Neural cell (in vitro differentiated cells): ENCODE measurements at regions not wholly inside any gene's neighbourhood (a gene's known extent, or its start where the extent isn't known, plus 50 kb on each side); places are given as distances from the start of the nearest gene placed in this dataset.

ENCODE experiments used
- H2AFZ ChIP-seq: fragments of 200-600, 300-800 bp; sonication (generic), shearing (Covaris generic); 2 replicates; pipeline ENCODE4 v1.6.0; 2014; ENCODE audit warnings: low read depth, mild to moderate bottlenecking, antibody characterized with exemption, low read length, moderate library complexity
- H3F3A ChIP-seq: fragments of 200-600 bp; shearing (Covaris generic); 2 replicates; pipeline ENCODE4 v1.6.1; 2016; ENCODE audit warnings: mild to moderate bottlenecking, moderate library complexity, mixed read lengths, antibody characterized with exemption, low read length; ENCODE audit not compliant: insufficient read depth, poor library complexity, severe bottlenecking
- H3K27ac ChIP-seq: fragments of 200-600, 300-800 bp; sonication (generic), shearing (Covaris generic); 2 replicates; pipeline ENCODE4 v1.5.1; 2014; ENCODE audit warnings: mild to moderate bottlenecking, low read length, moderate library complexity
- H3K27me3 ChIP-seq: fragments of 300-800, 200-600 bp; sonication (generic), shearing (Covaris generic); 2 replicates; pipeline ENCODE4 v1.6.0; 2014; ENCODE audit warnings: mild to moderate bottlenecking, low read depth, low read length, moderate library complexity; ENCODE audit not compliant: insufficient read depth
- H3K36me3 ChIP-seq: fragments of 300-800, 200-600 bp; sonication (generic), shearing (Covaris generic); 2 replicates; pipeline ENCODE4 v1.5.1; 2014; ENCODE audit warnings: mild to moderate bottlenecking, antibody characterized with exemption, low read length, moderate library complexity; ENCODE audit not compliant: insufficient read depth
- H3K4me2 ChIP-seq: fragments of 300-800, 200-600 bp; sonication (generic), shearing (Covaris generic); 2 replicates; pipeline ENCODE4 v1.6.0; 2014; ENCODE audit warnings: mild to moderate bottlenecking, low read length
- H3K4me3 ChIP-seq: fragments of 300-800, 200-600 bp; sonication (generic), shearing (Covaris generic); 2 replicates; pipeline ENCODE4 v1.5.1; 2014; ENCODE audit warnings: mild to moderate bottlenecking, low read length, moderate library complexity
- H3K79me2 ChIP-seq: fragments of 200-600 bp; shearing (Covaris generic); replicated peaks from 2 replicates; pipeline ENCODE4 v1.6.0; 2014; ENCODE audit warnings: mild to moderate bottlenecking, low read length, moderate library complexity; ENCODE audit not compliant: insufficient read depth
- H3K9ac ChIP-seq: fragments of 300-800, 200-600 bp; sonication (generic), shearing (Covaris generic); 2 replicates; pipeline ENCODE4 v1.6.1; 2016; ENCODE audit warnings: mild to moderate bottlenecking, low read length, mixed read lengths
- H3K9me2 ChIP-seq: fragments of 200-600 bp; shearing (Covaris generic); 2 replicates; pipeline ENCODE4 v1.6.1; 2016; ENCODE audit warnings: mild to moderate bottlenecking, low read length, mixed read lengths; ENCODE audit not compliant: insufficient read depth
- H3K9me3 ChIP-seq: fragments of 200-600, 300-800 bp; sonication (generic), shearing (Covaris generic); 2 replicates; pipeline ENCODE4 v1.6.1; 2016; ENCODE audit warnings: mild to moderate bottlenecking, mixed run types, low read length, moderate library complexity, mixed read lengths
- H4K20me1 ChIP-seq: fragments of 200-600 bp; shearing (Covaris generic); 2 replicates; pipeline ENCODE4 v1.6.1; 2016; ENCODE audit warnings: mild to moderate bottlenecking, mixed run types; ENCODE audit not compliant: insufficient read depth
- EP300 ChIP-seq: fragments of 450-650 bp; conservative IDR thresholded peaks from 2 replicates; pipeline ENCODE4 v1.6.1; 2014; ENCODE audit warnings: antibody characterized with exemption, mild to moderate bottlenecking, moderate library complexity; ENCODE audit not compliant: poor library complexity, severe bottlenecking
- EZH2 ChIP-seq: fragments of 200-600, 300-800 bp; shearing (Covaris generic), sonication (generic); IDR thresholded peaks from 2 replicates; pipeline ENCODE4 v1.6.1; 2014; ENCODE audit warnings: antibody characterized with exemption, low read length, borderline replicate concordance, mild to moderate bottlenecking; ENCODE audit not compliant: insufficient read depth, poor library complexity, severe bottlenecking
- MXI1 ChIP-seq: fragments of 450-650 bp; conservative IDR thresholded peaks from 2 replicates; pipeline ENCODE4 v1.6.1; 2014; ENCODE audit warnings: antibody characterized with exemption, mild to moderate bottlenecking; ENCODE audit not compliant: poor library complexity, severe bottlenecking
- POLR2AphosphoS5 ChIP-seq: IDR thresholded peaks from 2 replicates; pipeline ENCODE4 v1.6.1; 2012
- RAD21 ChIP-seq: fragments of 450-650 bp; conservative IDR thresholded peaks from 2 replicates; pipeline ENCODE4 v1.6.1; 2014; ENCODE audit warnings: antibody characterized with exemption, mild to moderate bottlenecking, moderate library complexity
- SMC3 ChIP-seq: fragments of 450-650 bp; conservative IDR thresholded peaks from 2 replicates; pipeline ENCODE4 v1.6.1; 2014; ENCODE audit warnings: antibody characterized with exemption, mild to moderate bottlenecking, moderate library complexity; ENCODE audit not compliant: poor library complexity
- TAF1 ChIP-seq: IDR thresholded peaks from 2 replicates; pipeline ENCODE4 v1.6.1; 2012; ENCODE audit warnings: low read depth
- TF ChIP-seq, protein P1 (sequence below): IDR thresholded peaks from 2 replicates; pipeline ENCODE4 v1.6.1; 2012; ENCODE audit warnings: borderline replicate concordance
- TF ChIP-seq, protein P2 (sequence below): fragments of 450-650 bp; IDR thresholded peaks from 2 replicates; pipeline ENCODE4 v1.5.1; 2014; ENCODE audit warnings: antibody characterized with exemption, mild to moderate bottlenecking, moderate library complexity; ENCODE audit not compliant: poor library complexity, severe bottlenecking

DNA sequence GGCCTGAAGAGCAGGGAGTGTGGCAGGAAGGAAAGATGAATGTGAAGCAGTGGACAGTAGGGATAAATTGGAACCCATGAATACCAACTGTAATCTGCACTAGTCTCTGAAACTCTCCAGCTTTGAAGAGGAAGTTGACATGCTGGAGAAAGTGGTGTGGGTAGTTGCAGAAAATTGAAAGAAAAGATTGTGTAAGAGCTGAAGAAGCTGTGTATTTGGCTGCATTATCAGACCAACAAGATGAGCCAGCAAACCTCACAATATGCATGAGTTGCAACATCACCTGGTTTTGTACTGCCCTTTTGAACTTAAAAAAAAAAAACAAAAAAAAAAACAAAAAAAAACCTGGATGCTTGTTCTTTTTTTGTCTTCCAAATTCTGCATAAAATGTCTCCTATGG is 921.9 kb upstream of the EYS start:
- no peaks in the 10 kb centered on the region for H4K20me1 ChIP-seq
- H3K4me2 ChIP-seq: no peak overlapping the region
- no peak for TF ChIP-seq SMC3
- no peak for TF ChIP-seq MXI1
- TF ChIP-seq EZH2: no peak

DNA sequence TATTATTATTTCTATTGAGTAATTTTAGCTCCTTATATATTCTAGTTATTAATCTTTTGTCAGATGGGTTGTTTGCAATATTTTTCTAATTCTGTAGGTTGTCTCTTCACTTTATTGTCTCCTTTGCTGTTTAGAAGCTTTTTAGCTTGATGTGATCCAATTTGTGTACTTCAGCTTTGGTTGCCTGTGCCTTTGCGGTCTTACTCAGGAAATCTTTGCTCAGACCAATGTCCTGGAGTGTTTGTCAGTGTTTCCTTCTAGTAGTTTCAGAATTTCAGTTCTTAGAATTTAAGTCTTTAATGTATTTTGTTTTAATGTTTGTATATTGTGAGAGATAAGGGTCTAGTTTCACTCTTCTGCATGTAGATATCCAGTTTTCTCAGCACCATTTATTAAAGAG is 916.0 kb upstream of the EYS start:
- H3F3A ChIP-seq: no peaks in the 10 kb centered on the region
- TF ChIP-seq, protein P1, sequence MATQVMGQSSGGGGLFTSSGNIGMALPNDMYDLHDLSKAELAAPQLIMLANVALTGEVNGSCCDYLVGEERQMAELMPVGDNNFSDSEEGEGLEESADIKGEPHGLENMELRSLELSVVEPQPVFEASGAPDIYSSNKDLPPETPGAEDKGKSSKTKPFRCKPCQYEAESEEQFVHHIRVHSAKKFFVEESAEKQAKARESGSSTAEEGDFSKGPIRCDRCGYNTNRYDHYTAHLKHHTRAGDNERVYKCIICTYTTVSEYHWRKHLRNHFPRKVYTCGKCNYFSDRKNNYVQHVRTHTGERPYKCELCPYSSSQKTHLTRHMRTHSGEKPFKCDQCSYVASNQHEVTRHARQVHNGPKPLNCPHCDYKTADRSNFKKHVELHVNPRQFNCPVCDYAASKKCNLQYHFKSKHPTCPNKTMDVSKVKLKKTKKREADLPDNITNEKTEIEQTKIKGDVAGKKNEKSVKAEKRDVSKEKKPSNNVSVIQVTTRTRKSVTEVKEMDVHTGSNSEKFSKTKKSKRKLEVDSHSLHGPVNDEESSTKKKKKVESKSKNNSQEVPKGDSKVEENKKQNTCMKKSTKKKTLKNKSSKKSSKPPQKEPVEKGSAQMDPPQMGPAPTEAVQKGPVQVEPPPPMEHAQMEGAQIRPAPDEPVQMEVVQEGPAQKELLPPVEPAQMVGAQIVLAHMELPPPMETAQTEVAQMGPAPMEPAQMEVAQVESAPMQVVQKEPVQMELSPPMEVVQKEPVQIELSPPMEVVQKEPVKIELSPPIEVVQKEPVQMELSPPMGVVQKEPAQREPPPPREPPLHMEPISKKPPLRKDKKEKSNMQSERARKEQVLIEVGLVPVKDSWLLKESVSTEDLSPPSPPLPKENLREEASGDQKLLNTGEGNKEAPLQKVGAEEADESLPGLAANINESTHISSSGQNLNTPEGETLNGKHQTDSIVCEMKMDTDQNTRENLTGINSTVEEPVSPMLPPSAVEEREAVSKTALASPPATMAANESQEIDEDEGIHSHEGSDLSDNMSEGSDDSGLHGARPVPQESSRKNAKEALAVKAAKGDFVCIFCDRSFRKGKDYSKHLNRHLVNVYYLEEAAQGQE: no peak
- TF ChIP-seq MXI1: no peak
- no peak for TF ChIP-seq SMC3
- TF ChIP-seq TAF1: no peak
- no peak for TF ChIP-seq RAD21
- H4K20me1 ChIP-seq: no peaks in the 10 kb centered on the region
- no peak overlapping the region for H3K4me2 ChIP-seq
- H3K36me3 ChIP-seq: no peaks in the 10 kb centered on the region
- no peak overlapping the region for H3K4me3 ChIP-seq
- H3K79me2 ChIP-seq: no peaks in the 10 kb centered on the region
- H3K27ac ChIP-seq: no peak overlapping the region
- H3K9ac ChIP-seq: no peak overlapping the region
- no peak overlapping the region for H2AFZ ChIP-seq
- H3K27me3 ChIP-seq: no peaks in the 10 kb centered on the region
- H3K9me2 ChIP-seq: no peaks in the 10 kb centered on the region
- H3K9me3 ChIP-seq: no peaks in the 10 kb centered on the region

More for the DNA sequence above, 921.9 kb upstream of the EYS start:
- Histone ChIP-seq H3K9me3 (no peaks in the 10 kb centered on the region), H3K4me3 (no peak overlapping the region), H3K27me3 (no peaks in the 10 kb centered on the region), H3K79me2 (no peaks in the 10 kb centered on the region), H3K9me2 (no peaks in the 10 kb centered on the region), H3K9ac (no peak overlapping the region), H3F3A (no peaks in the 10 kb centered on the region), H3K27ac (no peak overlapping the region), H2AFZ (no peak overlapping the region), H3K36me3 (no peaks in the 10 kb centered on the region)

DNA sequence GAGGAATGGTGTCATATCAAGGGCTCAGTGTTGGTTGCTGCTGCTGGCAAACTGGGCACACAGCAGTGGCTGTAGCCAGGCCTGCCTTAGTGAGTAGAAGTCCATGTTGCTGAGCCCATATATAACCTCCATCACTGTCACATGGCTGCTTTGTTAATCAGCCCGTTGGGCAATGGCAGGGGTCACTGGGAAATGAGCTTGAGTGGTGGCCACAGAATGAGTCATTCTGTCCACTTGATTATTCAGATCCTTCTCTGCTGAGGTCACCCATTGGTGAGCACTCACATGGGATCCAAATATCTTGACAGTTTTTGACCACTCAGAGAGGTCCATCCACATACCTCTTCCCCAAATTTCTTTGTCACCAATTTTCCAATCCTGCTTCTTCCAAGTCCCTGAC is 898.9 kb upstream of the EYS start:
- Histone ChIP-seq H3K36me3 (no peaks in the 10 kb centered on the region), H3K9me3 (no peaks in the 10 kb centered on the region), H3K79me2 (no peaks in the 10 kb centered on the region), H3K4me3 (no peak overlapping the region), H4K20me1 (no peaks in the 10 kb centered on the region), H3K27me3 (no peaks in the 10 kb centered on the region), H3K9me2 (no peaks in the 10 kb centered on the region), H3K27ac (no peak overlapping the region), H3F3A (no peaks in the 10 kb centered on the region), H2AFZ (no peak overlapping the region), H3K4me2 (no peak overlapping the region), H3K9ac (no peak overlapping the region)
- TF ChIP-seq TAF1: no peak
- no peak for TF ChIP-seq EZH2
- no peak for TF ChIP-seq POLR2AphosphoS5
- TF ChIP-seq RAD21: no peak
- no peak for TF ChIP-seq SMC3
- no peak for TF ChIP-seq MXI1
- TF ChIP-seq, protein P2, sequence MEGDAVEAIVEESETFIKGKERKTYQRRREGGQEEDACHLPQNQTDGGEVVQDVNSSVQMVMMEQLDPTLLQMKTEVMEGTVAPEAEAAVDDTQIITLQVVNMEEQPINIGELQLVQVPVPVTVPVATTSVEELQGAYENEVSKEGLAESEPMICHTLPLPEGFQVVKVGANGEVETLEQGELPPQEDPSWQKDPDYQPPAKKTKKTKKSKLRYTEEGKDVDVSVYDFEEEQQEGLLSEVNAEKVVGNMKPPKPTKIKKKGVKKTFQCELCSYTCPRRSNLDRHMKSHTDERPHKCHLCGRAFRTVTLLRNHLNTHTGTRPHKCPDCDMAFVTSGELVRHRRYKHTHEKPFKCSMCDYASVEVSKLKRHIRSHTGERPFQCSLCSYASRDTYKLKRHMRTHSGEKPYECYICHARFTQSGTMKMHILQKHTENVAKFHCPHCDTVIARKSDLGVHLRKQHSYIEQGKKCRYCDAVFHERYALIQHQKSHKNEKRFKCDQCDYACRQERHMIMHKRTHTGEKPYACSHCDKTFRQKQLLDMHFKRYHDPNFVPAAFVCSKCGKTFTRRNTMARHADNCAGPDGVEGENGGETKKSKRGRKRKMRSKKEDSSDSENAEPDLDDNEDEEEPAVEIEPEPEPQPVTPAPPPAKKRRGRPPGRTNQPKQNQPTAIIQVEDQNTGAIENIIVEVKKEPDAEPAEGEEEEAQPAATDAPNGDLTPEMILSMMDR: no peak
- TF ChIP-seq, protein P1: no peak
- no peak for TF ChIP-seq EP300
